ENCODE measurements at regions not wholly inside any gene's neighbourhood (a gene's known extent, or its start where the extent isn't known, plus 50 kb on each side); places are given as distances from the start of the nearest gene placed in this dataset.

DNA sequence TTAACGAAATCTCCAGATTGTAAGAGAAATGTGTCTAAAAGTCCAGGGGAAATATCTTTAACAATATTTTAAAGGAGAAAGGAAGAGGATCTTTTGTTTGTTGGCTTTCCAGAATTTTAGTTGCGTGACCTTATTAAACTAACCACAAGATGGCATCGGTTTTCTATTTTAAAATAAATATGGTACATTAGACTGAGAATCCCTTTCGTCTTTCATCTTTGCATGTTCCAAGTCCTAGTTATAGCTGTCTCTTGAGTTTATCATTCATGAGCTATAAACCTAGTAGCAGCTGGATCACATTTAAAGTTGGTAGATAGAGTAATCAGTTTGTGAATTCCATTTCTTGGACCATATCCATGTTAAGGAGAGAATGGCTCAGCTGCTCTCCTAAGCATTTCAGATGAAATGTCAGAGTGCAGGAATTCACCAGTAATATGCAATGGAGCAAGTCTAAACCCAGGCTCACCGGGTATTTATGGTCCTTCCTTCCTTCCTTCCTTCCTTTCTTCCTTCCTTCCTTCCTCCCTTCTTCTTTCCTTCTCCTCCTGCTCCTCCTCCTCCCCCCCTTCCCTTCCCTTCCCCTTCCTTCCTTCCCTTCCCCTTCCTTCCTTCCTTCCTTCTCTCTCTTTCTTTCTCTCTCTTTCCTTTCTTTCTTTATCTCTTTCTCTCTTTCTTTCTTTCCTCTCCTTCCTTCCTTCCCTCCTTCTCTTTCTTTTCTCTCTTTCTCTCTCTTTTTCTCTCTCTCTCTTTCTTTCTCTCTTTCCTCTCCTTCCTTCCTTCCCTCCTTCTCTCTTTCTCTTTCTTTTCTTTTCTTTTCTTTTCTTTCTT is 57.8 kb upstream of the RAB18 start:
- Histone ChIP-seq H3K4me1 (ENCODE audit: low read depth, poor library complexity, severe bottlenecking) (peaks cover 10% of the 10 kb centered on the region), H3K27me3 (ENCODE audit: insufficient read depth, low read depth) (no peaks in the 10 kb centered on the region), H2AFZ (ENCODE audit: low read depth) (peak overlapping the region; percentile 2), H4K20me1 (ENCODE audit: insufficient read depth) (no peaks in the 10 kb centered on the region), H3K79me2 (ENCODE audit: insufficient read depth, low read depth) (no peaks in the 10 kb centered on the region), H3K36me3 (ENCODE audit: insufficient read depth) (no peaks in the 10 kb centered on the region), H3K4me3 (IDR thresholded peaks at IDR 0.05; ENCODE audit: insufficient read depth, low read depth, low read length) (no peak overlapping the region), H3K9ac (no peak overlapping the region), H3K27ac (no peak overlapping the region), H3K4me2 (no peak overlapping the region)
- TF ChIP-seq, protein P1, sequence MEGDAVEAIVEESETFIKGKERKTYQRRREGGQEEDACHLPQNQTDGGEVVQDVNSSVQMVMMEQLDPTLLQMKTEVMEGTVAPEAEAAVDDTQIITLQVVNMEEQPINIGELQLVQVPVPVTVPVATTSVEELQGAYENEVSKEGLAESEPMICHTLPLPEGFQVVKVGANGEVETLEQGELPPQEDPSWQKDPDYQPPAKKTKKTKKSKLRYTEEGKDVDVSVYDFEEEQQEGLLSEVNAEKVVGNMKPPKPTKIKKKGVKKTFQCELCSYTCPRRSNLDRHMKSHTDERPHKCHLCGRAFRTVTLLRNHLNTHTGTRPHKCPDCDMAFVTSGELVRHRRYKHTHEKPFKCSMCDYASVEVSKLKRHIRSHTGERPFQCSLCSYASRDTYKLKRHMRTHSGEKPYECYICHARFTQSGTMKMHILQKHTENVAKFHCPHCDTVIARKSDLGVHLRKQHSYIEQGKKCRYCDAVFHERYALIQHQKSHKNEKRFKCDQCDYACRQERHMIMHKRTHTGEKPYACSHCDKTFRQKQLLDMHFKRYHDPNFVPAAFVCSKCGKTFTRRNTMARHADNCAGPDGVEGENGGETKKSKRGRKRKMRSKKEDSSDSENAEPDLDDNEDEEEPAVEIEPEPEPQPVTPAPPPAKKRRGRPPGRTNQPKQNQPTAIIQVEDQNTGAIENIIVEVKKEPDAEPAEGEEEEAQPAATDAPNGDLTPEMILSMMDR (conservative IDR thresholded peaks at IDR 0.05; ENCODE audit: low read depth, low read length): peak; percentile 57

DNA sequence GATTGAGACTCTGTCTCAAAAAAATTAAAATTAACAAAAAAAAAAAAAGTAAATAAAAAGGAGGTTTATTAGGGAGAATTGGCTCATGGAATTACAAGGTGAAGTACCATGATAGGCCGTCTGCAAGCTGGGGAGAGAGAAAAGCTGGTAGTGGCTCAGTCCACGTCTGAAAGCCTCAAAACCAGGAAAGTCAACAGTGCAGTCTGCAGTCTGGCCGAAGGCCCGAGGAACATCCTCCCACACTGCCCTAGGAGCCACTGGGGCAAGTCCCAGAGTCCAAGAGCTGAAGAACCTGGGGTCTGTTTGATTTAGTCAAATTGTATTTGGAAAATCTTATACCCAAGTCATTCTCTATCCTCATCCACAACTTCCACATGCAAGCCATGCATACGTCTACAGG is 59.0 kb upstream of the RAB18 start:
- H3K27me3 ChIP-seq (ENCODE audit: insufficient read depth, low read depth): no peaks in the 10 kb centered on the region
- H3K79me2 ChIP-seq (ENCODE audit: insufficient read depth, low read depth): no peaks in the 10 kb centered on the region
- H3K27ac ChIP-seq: no peak overlapping the region
- no peak overlapping the region for H2AFZ ChIP-seq (ENCODE audit: low read depth)
- peaks cover 10% of the 10 kb centered on the region for H3K4me1 ChIP-seq (ENCODE audit: low read depth, poor library complexity, severe bottlenecking)
- no peaks in the 10 kb centered on the region for H4K20me1 ChIP-seq (ENCODE audit: insufficient read depth)
- no peak overlapping the region for H3K4me3 ChIP-seq (IDR thresholded peaks at IDR 0.05; ENCODE audit: insufficient read depth, low read depth, low read length)
- H3K9ac ChIP-seq: no peak overlapping the region
- no peaks in the 10 kb centered on the region for H3K36me3 ChIP-seq (ENCODE audit: insufficient read depth)
- TF ChIP-seq, protein P1 (conservative IDR thresholded peaks at IDR 0.05; ENCODE audit: low read depth, low read length): no peak
- no peak overlapping the region for H3K4me2 ChIP-seq

DNA sequence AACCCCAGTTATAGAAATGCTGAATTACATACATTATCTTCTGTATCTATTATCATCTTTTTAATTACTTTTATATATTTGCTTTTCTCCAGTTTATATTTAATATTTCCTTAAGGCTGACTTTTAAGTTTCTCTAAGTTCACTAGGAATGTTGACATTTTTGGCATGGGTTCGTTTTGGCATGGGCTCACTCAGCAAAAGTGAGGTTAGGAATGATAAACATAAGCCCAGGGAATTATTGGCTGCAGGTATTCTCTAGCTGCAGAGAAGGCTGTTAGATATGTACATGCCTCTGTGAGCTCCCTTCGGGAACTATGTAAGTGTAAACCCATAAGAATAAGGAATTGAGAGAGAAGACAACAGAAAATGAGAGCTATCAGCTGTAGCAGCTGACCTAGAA is 63.6 kb upstream of the RAB18 start:
- H3K27ac ChIP-seq: no peak overlapping the region
- TF ChIP-seq, protein P1 (conservative IDR thresholded peaks at IDR 0.05; ENCODE audit: low read depth, low read length): no peak
- H3K4me3 ChIP-seq (IDR thresholded peaks at IDR 0.05; ENCODE audit: insufficient read depth, low read depth, low read length): no peak overlapping the region
- no peaks in the 10 kb centered on the region for H3K27me3 ChIP-seq (ENCODE audit: insufficient read depth, low read depth)
- H3K4me1 ChIP-seq (ENCODE audit: low read depth, poor library complexity, severe bottlenecking): no peaks in the 10 kb centered on the region
- no peak overlapping the region for H3K4me2 ChIP-seq
- H3K79me2 ChIP-seq (ENCODE audit: insufficient read depth, low read depth): no peaks in the 10 kb centered on the region
- no peaks in the 10 kb centered on the region for H4K20me1 ChIP-seq (ENCODE audit: insufficient read depth)
- no peaks in the 10 kb centered on the region for H3K36me3 ChIP-seq (ENCODE audit: insufficient read depth)
- no peak overlapping the region for H2AFZ ChIP-seq (ENCODE audit: low read depth)
- H3K9ac ChIP-seq: no peak overlapping the region

DNA sequence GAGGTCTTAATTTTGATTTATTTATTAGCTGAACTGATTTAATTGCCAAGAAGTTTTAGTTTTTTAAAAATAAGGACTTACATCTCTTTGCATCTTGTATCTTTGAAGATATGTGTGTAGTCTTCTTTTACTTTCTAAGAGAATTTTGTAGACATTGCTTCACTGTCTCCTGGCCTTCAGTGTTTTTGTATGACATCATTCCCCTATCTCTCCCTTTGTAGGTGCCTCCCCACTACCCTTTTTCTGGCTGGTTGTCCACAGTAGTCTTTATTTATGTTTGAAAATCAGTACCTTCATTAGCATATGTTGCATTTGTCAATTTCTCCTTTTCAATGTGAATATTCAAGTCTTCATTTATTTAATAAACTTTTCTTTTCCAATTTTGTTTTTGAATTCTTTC is 64.1 kb upstream of the RAB18 start:
- TF ChIP-seq, protein P1 (conservative IDR thresholded peaks at IDR 0.05; ENCODE audit: low read depth, low read length): no peak
- H3K4me1 ChIP-seq (ENCODE audit: low read depth, poor library complexity, severe bottlenecking): no peaks in the 10 kb centered on the region
- H4K20me1 ChIP-seq (ENCODE audit: insufficient read depth): no peaks in the 10 kb centered on the region
- no peak overlapping the region for H3K4me3 ChIP-seq (IDR thresholded peaks at IDR 0.05; ENCODE audit: insufficient read depth, low read depth, low read length)
- no peak overlapping the region for H3K9ac ChIP-seq
- H3K27me3 ChIP-seq (ENCODE audit: insufficient read depth, low read depth): no peaks in the 10 kb centered on the region
- H2AFZ ChIP-seq (ENCODE audit: low read depth): no peak overlapping the region
- H3K36me3 ChIP-seq (ENCODE audit: insufficient read depth): no peaks in the 10 kb centered on the region
- no peak overlapping the region for H3K27ac ChIP-seq
- no peaks in the 10 kb centered on the region for H3K79me2 ChIP-seq (ENCODE audit: insufficient read depth, low read depth)
- no peak overlapping the region for H3K4me2 ChIP-seq
